Mucosa of descending colon (tissue), 3 donors: ENCODE measurements at regions not wholly inside any gene's neighbourhood (a gene's known extent, or its start where the extent isn't known, plus 50 kb on each side); places are given as distances from the start of the nearest gene placed in this dataset.
"Not testable (repeated sequence)": the region's sequence is repeated elsewhere in the genome, so short reads cannot be mapped to it uniquely, and the experiment has no call there.

ENCODE experiments used
- ATAC-seq: fragments of 200-7000 bp; cut with Tn5 transposase; one replicate; pipeline ENCODE4 v1.9.1; 2020; ENCODE audit warnings: mild to moderate bottlenecking, moderate library complexity
- DNase-seq, 3 donors: peaks; one replicate each; pipeline ENCODE4 v3.0.0-alpha.2; 2020
- H3K36me3 ChIP-seq: fragments of 200-600 bp; one replicate; pipeline ENCODE4 v1.8.0; 2021; ENCODE audit warnings: low read depth, mild to moderate bottlenecking
- H3K4me1 ChIP-seq: fragments of 200-600 bp; one replicate; pipeline ENCODE4 v1.8.0; 2021; ENCODE audit warnings: low read depth, mild to moderate bottlenecking
- H3K4me3 ChIP-seq: fragments of 200-600 bp; one replicate; pipeline ENCODE4 v1.8.0; 2021; ENCODE audit warnings: mild to moderate bottlenecking
- H3K9me3 ChIP-seq: fragments of 200-600 bp; one replicate; pipeline ENCODE4 v1.8.0; 2021; ENCODE audit warnings: mild to moderate bottlenecking
- CTCF ChIP-seq: fragments of 200-600 bp; IDR thresholded peaks from one replicate; pipeline ENCODE4 v1.8.0; 2022; ENCODE audit warnings: antibody characterized with exemption, mild to moderate bottlenecking
- intact Hi-C, 2 donors: fragments of 100-400 bp; cut with DNase I in 1 of 2; cut with micrococcal nuclease in 1 of 2; formaldehyde crosslinking; loops; one replicate each; pipeline versions ENCODE4 v1.11.0 to v1.11.1; 2022; cut with DNase I, micrococcal nuclease
- donor health status: DM: no; HTN: no; CAD: no; lungs with moderate emphysema.
- donor health status: DM: no; HTN: no; CAD: no.
- donor health status: DM: no; HTN: yes; CAD: no.

- intact Hi-C loops, H3K9me3 ChIP-seq, H3K4me3 ChIP-seq, H3K4me1 ChIP-seq, H3K36me3 ChIP-seq, ATAC-seq, DNase-seq: not testable (repeated sequence)
These were observed 277.7 kb upstream of the ZNF322 start for GRCh38 chr6:26937258-26937657.

- H3K4me1 ChIP-seq, H3K9me3 ChIP-seq, H3K36me3 ChIP-seq, intact Hi-C loops, H3K4me3 ChIP-seq, ATAC-seq, DNase-seq: not testable (repeated sequence)
These were observed 291.7 kb upstream of the ZNF322 start for GRCh38 chr6:26951211-26951610.

- DNase-seq, result peak in 2 of 3 donors; percentile 50 to 61
- H3K4me3 ChIP-seq, result peak overlapping the region; percentile 34
- H3K4me1 ChIP-seq, H3K36me3 ChIP-seq, H3K9me3 ChIP-seq, intact Hi-C loops: not testable (repeated sequence)
- ATAC-seq, result peak; percentile 49
These were observed 291.4 kb upstream of the PRSS16 start for GRCh38 chr6:26956078-26956600.

- H3K4me1 ChIP-seq, H3K9me3 ChIP-seq, H3K36me3 ChIP-seq, intact Hi-C loops: not testable (repeated sequence)
- DNase-seq (peak; percentile 90 to 95 (median 92)), ATAC-seq (peak; percentile 87)
- H3K4me3 ChIP-seq, result peak overlapping the region; percentile 34
- peak; percentile 70 for TF ChIP-seq CTCF
These were observed 290.8 kb upstream of the PRSS16 start for GRCh38 chr6:26956601-26957184.

- peak in 2 of 3 donors; percentile 8 to 17 for DNase-seq
- H3K36me3 ChIP-seq, ATAC-seq, intact Hi-C loops, H3K4me1 ChIP-seq, H3K9me3 ChIP-seq: not testable (repeated sequence)
- H3K4me3 ChIP-seq, result peak overlapping the region; percentile 34
These were observed 289.9 kb upstream of the PRSS16 start for GRCh38 chr6:26957399-26958127.

- H3K4me3 ChIP-seq, H3K9me3 ChIP-seq, intact Hi-C loops, H3K4me1 ChIP-seq, DNase-seq, H3K36me3 ChIP-seq, ATAC-seq: not testable (repeated sequence)
These were observed 286.3 kb upstream of the PRSS16 start for GRCh38 chr6:26961236-26961635.

- intact Hi-C loops, result no loop called here
- H3K4me3 ChIP-seq, result no peak overlapping the region
- no peaks in the 10 kb centered on the region for H3K36me3 ChIP-seq
- no peaks in the 10 kb centered on the region for H3K4me1 ChIP-seq
- no peaks in the 10 kb centered on the region for H3K9me3 ChIP-seq
- no peak for ATAC-seq
- DNase-seq, result no peak
- no peak for TF ChIP-seq CTCF
These were observed 245.1 kb upstream of the PRSS16 start for GRCh38 chr6:27002447-27002846.

- H3K9me3 ChIP-seq, result peaks cover 9% of the 10 kb centered on the region
- no peak for DNase-seq
- intact Hi-C loops, result no loop called here
These were observed 240.5 kb upstream of the PRSS16 start for GRCh38 chr6:27007020-27007419.

GRCh38 chr6:27008613-27009012 is 238.9 kb upstream of the PRSS16 start:
- ATAC-seq, DNase-seq, H3K4me1 ChIP-seq, H3K4me3 ChIP-seq, intact Hi-C loops, H3K36me3 ChIP-seq, H3K9me3 ChIP-seq: not testable (repeated sequence)

More at GRCh38 chr6:27007020-27007419, 240.5 kb upstream of the PRSS16 start:
- Histone ChIP-seq H3K36me3 (no peaks in the 10 kb centered on the region), H3K4me3 (no peak overlapping the region), H3K4me1 (no peaks in the 10 kb centered on the region)
- ATAC-seq, result no peak
- no peak for TF ChIP-seq CTCF

GRCh38 chr6:27014053-27014452 is 233.4 kb upstream of the PRSS16 start:
- DNase-seq, H3K9me3 ChIP-seq, ATAC-seq, H3K4me3 ChIP-seq, H3K4me1 ChIP-seq, H3K36me3 ChIP-seq, intact Hi-C loops: not testable (repeated sequence)
